Activated T-cell treated with anti-CD3 and anti-CD28 coated beads for 24 hours (primary cell): ENCODE measurements at regions not wholly inside any gene's neighbourhood (a gene's known extent, or its start where the extent isn't known, plus 50 kb on each side); places are given as distances from the start of the nearest gene placed in this dataset.
"Not testable (repeated sequence)": the region's sequence is repeated elsewhere in the genome, so short reads cannot be mapped to it uniquely, and the experiment has no call there.

Experiments
- DNase-seq: peaks from one replicate; pipeline ENCODE4 v3.0.0-alpha.2; 2020; ENCODE audit warnings: low read depth

DNA sequence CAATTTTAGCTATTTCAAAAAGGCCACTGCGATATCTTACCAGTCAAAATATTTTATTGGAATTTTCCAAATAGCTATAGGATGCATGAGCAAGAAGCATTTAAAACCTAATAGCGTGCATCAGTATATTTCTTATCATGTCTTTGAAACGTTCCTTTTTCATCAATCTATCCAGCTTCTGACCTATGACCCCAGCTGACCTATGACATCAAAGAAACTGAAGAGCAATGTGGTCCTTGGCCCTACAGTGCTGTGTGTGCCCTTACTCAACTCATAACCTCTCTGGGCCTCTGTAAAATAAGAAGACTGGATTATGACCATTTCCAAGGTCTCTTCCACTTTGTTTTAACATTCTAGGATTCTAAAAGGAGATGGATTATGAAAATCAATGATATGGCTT, 118.2 kb downstream of the ZNF22 start:
- DNase-seq = no peak

DNA sequence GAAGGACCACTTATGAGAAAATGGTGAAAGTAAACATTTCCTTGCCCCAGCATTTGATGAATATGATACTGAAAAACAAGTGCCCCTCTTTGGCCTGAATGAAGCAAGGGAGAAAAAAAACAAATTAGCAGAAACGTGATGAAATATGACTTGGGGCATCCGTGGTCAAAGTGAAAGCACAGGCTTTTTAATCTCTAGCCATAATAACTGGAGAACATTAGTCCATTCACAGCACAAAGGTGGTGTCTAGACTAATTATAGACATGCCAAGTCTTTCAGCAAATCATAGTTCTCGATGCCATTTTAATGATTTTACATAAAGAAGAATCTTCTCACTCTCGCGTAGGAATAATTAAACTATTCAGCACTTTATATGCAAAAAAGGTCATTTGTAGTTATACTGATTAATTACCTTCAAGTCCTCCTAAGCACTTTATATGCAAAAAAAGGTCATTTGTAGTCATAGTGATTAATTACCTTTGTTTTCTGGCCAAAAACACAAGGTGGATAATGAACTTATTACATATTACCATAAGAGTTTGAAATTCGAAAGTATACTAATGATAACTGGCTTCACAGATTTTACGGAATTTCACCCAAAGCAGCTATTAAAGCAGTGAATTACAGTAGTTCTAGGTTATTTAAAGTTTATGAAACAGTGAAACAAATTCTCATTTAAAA, 121.6 kb downstream of the ZNF22 start:
- not testable (repeated sequence) for DNase-seq

DNA sequence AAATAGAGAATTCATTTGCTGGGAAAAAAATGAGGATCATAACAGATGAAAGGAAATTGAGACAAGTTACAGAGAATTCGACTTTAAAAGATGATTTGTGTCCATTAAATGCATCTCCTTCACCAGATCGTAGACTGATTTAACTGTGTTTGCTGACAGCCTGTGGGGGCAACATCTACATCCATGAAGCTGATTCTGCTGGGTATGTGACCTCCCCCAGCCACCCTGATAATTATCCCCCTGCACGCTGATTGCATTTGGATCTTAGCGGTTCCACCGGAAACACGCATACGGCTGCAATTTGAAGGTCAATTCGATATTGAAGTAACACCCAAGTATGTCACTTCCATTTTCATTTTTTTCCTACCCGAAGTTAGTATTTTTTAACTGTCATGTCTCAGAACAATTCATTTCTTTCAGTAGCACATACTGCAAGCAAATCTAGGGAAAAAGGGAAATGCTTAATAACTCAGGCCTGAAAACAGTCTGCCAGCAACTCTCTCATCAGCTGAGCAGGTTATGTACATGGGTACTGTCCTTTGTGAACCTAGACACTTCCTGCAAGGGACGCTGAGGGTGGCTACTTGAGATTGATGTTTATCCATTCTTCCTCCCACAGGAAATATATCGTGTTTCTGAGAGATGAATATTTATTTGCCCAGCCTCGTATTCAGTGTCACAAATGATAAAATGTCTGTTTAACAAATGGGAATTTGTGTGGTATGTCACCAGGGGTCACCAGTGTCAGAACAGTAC, 134.9 kb downstream of the ZNF22 start:
- no peak for DNase-seq

DNA sequence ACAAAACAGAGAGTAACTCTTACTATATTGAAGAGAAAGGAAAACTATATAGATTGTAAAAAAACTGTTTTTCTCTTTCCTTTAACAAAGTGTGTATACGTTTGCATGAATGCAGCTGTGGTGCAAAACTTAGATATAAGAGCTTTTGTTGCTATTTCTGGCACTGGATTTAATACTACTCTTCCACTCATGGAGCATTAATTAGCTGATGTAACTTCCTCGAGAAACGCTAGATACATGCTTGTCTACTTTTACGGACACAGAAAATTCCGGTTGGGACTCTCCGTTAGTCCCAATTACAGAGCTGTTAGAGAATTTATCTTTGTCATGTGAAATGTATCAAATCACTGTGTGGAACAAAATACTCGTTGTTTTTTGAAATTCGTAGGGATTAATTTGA, 135.5 kb downstream of the ZNF22 start:
- DNase-seq = no peak

DNA sequence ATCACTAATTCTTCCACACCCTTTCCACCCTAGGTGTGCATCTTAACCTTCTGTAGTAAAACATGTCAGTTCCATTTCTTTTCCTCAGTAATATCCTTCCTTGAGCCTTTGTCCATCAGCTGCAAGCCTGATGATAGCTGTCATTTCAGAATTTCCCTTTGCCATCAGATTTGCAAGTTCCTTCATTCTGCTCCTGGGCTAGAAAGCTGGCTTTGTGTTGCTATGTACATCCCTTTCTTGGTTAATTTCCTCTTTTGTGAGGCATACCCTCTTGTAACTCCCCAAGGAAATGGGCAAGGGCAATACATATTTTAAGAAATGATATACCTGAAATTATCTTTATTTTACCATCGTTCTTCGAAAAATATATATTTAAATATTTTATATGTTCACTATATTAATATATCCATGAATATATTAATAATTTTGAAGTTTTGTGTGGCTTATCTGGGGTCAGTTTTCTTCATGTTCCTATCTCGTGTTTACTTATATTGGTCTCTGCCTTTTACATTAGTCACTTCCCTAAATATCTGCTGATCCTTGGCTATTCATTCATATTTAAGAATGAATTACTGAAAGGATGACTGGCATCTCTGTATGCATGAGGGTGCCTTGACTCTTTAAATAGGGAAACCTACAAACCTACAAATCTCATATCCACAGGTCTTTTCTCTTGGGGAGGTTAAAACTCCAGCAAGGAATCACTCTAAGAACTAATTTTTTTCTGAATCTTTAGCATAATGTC, 143.8 kb downstream of the ZNF22 start:
- DNase-seq = no peak

DNA sequence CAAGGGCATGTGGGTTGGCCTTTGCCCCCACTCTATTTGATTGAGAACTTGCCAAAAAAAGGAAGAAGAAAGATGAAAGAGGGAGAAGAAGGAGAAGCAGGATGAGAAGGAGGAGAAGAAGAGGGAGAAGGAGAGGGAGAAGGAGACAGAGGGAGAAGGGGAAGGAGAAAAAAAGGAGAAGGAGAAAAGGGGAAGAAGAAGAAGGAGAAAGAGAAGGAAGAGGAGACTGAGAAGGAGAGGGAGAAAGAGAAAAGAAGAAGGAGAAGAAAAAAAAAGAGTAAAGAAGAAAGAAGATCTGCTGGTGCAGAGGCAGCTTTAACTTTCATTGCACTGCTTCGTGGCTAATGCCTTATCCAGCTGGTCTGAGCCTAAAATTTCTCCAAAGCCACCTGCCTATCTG, 144.4 kb downstream of the ZNF22 start:
- not testable (repeated sequence) for DNase-seq

DNA sequence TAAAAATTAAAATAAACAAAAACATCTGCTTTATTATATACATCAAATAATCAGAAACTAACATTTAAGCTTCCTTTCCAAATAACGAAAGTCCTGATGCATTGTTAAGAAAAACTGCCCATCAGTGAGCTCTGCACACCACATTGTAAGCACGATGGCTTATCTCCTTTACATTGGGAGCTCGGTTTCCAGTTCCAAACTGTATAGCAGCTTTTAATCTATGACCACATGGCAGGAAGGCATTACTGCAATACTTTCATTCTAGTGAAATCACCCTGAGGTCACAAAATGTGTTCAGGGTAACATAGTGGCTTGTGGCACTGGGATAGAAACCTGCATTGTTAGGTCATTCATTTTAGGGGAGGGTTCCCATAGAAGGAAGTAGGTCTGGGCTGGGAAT, 146.3 kb downstream of the ZNF22 start:
- no peak for DNase-seq

DNA sequence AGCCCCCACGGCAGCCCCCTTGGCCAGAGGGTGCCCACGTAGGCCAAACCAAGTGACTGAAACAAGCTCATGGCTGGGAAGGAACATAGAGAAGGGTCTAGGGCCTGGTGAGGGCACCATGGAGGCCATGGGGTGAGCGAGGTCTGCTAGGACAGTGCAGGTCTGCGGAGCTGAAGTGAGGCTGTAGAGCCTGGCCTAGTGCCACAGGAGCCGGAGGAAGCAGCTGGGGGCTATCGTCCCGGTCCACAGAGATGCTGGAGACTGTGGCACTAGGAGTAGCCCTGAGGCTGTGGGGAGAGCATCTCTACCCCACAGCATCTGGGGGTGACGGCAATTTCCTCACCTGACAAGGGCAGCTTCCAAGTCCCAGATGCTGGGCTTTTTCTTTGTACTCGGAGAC, 150.3 kb downstream of the ZNF22 start:
- DNase-seq = no peak

DNA sequence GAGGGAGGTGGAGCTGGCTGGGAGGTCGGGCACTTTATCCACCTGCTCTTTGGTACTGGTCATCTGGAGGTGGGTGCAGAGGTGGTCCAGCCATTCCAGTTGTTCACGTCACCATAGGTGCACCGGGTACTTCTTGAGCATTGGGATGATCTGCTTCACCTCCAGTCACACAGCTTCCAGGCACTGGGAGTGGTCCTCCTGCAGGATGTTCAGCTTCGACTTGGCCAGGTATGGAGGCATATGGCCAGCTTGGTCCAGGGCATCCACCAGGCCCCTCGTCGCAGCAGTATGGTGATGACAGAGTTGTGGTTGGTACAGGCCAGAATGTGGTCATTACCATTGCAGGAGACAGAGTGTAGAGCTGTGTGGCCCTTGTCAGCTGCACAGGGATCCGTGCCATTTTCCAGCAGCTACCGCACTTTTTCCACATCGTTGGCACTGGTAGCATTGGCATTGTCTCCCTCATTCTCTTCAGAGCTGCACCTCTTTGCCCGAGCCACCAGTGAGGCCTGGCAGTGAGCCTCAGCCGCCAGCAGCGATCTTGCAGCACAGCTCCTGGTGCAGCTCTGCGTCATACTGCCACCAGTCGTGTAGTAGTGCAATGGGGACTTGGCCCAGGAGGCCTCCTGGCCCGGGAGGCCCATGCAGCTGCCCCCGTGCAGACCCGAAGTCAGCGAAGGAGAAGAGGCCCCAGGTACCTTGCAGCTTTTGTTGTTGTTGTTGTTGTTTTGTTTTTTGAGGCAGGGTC, 150.9 kb downstream of the ZNF22 start:
- DNase-seq = no peak

DNA sequence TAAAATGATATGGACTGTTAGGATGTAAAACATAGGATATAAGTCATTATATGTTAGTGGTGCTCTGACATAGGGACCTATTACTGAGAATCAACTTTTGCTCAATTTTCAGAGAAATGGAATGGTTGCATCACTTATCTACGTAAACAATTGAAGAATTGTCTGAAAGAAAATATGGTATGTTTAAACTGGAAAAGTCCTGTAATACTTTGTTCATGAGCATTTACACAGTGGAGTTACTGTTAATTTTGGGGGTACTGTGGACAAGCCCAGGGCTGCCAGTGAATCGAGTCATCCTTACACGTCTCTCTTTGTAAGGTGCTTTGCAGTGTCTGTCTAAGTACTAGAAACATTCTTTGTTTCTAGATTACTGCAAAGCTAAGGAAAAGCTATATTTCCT, 152.0 kb downstream of the ZNF22 start:
- no peak for DNase-seq

DNA sequence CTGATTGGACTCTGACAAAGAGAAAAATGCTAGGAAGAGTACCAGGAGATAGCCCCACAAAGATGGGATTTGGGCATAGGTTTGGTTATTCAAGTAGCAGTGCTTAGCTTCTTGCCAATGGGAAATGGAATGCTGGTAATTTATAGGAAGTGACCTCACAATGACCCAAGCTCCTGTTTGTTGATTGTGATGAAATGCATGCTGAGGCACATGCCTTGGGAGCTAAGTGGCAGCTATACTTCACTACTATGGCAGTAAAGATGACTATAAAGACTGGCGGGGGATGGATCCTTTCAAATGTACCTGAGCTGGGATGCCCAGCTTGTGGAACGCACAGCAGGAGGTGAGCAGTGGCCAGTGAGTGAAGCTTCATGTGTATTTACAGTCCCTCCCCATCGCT, 153.8 kb downstream of the ZNF22 start:
- no peak for DNase-seq

DNA sequence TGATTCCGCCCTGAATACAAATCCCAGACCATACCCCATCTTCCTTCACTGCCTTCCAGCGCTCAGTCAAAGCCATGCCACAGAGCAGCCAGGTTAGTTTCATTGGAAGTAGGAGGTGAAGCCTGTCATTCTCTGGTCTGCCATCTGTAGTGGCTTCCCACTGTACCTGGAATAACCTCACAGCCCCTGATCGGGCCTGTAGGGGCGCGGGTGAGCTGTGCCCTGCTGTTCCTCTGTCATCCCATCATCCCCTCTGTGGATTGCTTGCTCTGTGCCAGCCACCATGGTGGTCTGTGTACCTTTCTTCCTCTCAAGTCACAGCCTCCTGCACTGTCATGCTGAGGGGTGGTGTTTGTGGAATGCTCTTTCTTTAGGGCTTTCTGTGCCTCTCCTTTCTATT, 155.1 kb downstream of the ZNF22 start:
- no peak for DNase-seq

DNA sequence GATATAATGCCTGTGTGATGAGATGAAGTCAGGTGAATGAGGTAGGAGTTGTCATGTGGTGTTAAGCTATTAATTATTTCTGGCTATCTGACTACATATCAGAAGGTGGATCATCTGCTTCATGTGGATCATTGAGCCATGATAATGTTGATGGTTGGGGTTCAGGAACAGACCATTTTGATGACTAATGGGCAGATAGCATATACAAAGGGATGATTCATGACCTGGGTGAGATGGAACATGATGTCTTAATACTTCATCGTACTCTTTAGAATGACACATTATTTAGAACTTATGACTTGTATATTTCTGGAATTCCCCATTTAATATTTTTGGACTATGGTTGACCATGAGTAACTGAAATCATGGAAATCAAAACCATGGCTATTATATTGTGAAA, 155.1 kb downstream of the OR13A1 start:
- no peak for DNase-seq

DNA sequence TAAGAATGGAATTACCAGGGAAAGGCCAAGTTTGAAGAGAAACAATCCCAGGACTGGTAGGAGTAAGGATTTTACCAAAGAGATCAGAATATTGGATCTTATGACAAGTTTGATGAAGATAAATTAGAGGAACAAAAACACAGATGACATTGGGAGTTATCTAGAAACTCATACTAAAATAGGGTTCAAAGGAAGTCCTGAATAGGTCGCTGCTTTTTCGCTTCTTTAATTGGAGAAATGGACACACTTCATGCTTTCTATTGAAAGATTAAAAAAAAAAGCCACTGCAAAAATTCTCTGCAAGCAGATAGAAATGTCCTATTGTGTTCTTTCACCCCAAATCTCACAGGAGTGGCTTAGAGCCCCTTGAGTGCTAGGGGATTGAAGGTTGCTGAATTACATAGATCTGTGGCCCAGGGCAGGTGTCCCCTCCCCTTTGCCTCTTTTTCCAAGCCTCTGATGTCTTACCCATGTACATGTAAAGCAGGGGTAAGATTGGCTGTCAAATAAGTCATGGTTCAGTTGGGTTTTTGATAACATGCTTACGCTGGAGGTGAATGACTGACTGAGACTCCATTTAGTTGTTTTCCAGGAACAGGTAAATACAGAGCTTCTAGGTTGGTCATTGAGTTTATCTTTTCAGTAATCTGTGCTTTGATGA, 152.0 kb downstream of the OR13A1 start:
- no peak for DNase-seq

DNA sequence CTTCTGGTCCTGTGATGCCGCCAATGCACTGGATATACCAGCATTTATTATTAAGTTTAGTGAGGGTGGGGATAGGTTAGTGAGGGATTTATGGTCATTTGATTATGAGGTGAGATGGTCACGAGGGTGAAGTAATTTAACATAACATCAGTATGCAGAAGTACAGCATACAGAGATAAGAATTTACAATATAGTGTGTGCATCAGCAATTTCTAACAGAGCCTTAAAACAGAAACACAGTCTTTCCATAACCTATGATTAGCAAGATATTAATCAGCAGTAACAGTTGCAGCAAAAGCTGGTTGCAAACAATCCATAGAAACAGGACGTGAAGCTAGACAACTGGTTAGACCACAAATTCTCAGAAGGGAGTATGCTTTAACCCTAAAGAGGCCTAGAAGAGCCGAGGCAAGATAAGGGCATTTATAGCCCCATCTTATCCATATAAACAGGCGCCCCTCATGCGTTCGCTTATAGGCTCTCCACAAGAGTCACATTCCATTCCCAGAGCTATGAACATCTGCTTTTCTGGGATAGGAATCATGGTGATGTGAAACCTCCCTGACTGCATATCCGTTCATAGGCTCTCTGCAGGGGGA, 139.8 kb downstream of the OR13A1 start:
- not testable (repeated sequence) for DNase-seq

DNA sequence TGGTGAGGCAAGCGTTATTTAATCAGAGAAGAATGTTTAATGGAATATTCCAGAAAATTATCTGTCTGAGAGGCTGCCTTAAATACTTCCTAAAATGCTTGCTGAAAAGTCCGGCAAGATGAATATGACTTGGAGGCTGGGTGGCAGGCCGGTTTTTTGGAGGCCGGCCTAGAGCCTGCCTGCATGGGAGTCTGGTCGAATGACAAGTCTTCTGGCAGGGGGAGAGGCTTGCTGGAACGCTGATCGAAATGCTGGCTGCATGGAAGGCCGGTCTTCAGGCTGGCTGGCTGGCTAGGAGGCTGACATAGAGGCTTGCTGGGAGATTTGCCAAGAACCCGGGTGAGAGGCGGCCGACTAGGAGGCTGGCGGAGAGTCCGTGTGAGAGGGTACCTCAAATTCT, 135.7 kb downstream of the OR13A1 start:
- no peak for DNase-seq

DNA sequence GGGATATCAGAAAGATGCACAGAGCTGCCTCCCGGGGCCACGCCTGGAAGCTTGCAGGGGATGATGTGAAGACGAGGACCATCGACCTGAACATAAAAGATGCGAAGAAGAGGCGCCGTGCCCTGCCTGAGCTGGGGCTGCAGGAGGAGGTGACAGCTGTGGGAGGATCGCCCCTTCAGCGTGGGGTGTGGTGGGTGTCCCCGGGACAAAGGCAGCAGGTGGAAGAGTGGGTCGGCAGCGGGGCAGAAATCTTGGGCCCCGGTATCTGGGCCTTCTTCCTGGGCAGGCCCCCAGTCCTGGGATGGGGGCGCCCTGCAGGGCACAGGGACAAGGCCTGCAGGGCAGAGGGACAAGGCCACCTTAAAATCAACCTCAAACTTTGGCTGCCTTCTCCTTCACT, 134.9 kb downstream of the OR13A1 start:
- DNase-seq = no peak

DNA sequence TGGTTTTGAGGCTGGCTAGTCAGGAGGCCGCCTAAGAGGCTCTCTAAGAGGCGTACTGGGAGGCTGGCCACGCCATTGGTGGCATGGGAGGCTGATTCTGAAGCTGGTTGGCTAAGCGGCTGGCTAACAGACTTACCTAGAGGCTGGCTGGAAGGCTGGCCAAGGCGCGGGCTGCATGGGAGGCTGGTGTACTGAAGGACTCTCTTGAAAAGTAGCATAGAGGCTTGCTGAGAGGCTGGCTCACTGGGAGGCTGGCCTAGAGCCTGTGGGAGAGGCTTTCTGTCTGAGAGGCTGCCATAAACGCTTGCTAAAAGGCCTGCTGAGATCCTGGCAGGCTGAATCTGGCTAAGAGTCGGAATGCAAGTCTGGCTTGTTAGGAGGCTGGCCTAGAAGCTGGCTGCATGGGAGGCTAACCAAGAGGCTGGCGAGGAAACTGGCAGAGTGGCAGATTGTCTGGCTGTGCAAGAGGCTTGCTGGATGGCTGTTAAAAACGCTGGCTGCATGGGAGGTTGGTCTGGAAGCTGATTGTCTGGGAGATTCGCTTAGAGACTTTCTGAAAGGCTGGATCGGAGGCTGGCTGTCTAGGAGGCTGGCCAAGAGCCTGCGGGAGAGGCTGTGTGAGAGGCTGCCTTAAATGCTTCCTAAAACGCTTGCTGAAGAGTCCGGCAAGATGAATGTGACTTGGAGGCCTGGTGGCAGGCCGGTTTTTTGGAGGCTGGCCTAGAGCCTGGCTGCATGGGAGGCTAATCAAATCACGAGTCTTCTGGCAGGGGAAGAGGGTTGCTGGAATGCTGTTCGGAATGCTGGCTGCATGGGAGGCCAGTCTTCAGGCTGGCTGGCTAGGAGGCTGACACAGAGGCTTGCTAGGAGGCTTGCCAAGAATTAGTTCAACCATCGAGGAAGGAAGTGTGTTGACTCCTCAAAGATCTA, 134.2 kb downstream of the OR13A1 start:
- DNase-seq = no peak

DNA sequence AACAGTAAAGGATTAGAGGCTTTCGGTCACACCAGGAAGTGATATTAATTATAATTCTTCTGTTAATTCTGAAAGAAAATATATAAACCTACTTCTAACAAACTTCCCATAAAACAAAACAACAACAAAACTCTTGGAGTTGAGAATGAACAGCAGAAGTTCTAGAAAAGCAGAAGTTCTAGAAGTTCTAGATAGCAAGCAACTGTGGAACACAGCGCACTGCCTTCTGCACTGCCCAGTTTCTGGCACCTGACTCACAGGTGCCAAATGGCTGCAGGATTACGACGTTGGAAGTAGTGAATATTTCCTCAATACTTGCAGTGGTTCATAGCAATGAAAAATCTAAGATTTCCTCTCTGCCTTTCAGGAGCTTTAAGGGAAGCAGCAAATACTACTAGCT, 132.2 kb downstream of the OR13A1 start:
- no peak for DNase-seq

DNA sequence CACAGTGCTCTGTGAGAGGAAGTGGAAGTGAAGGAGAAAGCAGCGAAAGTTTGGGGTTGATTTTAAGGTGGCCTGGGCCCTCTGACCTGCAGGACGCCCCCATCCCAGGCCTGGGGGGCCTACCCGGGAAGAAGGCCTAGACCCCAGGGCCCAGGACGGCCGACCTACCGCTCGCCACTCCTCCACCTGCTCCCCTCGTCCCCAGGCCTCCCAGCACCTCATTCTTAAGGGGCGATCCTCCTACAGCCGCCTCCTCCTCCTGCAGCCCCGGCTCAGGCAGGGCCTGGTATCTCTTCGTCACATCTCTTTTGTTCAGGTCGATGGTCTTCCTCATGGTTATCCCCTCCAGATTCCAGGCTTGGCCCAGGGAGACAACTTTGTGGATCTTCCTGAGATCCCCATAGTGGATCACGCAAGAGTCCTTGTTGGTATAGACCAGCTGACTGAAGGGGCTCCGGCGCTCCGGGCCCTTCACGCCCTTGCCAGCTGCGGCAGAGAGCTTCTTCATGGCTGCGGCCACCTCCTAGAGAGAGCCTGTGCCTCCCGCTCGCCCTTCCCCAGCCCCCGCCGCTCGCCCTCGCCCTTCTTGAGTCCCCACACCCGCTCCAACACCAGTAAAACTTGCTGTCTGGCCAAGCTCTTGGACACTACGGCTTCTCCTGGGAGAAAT, 117.5 kb downstream of the OR13A1 start:
- DNase-seq = no peak
